A549 (cell line): ENCODE measurements at regions not wholly inside any gene's neighbourhood (a gene's known extent, or its start where the extent isn't known, plus 50 kb on each side); places are given as distances from the start of the nearest gene placed in this dataset.
A peak's percentile ranks its signal among the peaks of the same experiment; 100 is the strongest.

Source experiments
- ATAC-seq, 2 experiments: fragments of 200-7000 bp in 1 of 2; fragments of >200 bp in 1 of 2; cut with Nextera tagmentation in 1 of 2; cut with Tn5 transposase in 1 of 2; 3 replicates each; pipeline versions ENCODE4 v1.8.0 to v1.9.1; 2018 to 2020; ENCODE audit warnings: mild to moderate bottlenecking in 1 of 2, moderate library complexity in 1 of 2
- CTCF ChIA-PET: fragments of 300-600 bp; sonication (Branson Sonifier 250); formaldehyde crosslinking; extraction: SDS; loops from one replicate; lab custom pipeline; 2021; ENCODE audit warnings: antibody characterized with exemption, inconsistent platforms; lab: Yijun Ruan, JAX
- POLR2A ChIA-PET: fragments of 350-600 bp; formaldehyde crosslinking; extraction: SDS; loops from one replicate; lab custom pipeline; 2021; ENCODE audit warnings: antibody characterized with exemption, inconsistent platforms; lab: Yijun Ruan, JAX
- DNase-seq, 2 experiments: peaks; one replicate each; pipeline versions ENCODE4 v3.0.0 to v3.0.0-alpha.2; 2011 to 2016; ENCODE audit warnings: low read depth in 1 of 2, low spot score in 1 of 2
- FAIRE-seq: peaks from 2 replicates; lab custom pipeline; 2011; peaks lifted over from hg19 to GRCh38; lab: Jason Lieb, UNC
- H3K27ac ChIP-seq, 2 experiments: fragments of >200 bp; sonication (Bioruptor Twin); formaldehyde crosslinking; 3 replicates each; pipeline ENCODE4 v1.5.1; 2016 to 2017
- H3K4me1 ChIP-seq: fragments of >200 bp; sonication (Bioruptor Twin); formaldehyde crosslinking; 3 replicates; pipeline ENCODE4 v1.6.1; 2016
- H3K4me2 ChIP-seq: fragments of >200 bp; sonication (Bioruptor Twin); formaldehyde crosslinking; 3 replicates; pipeline ENCODE4 v1.6.1; 2016
- H3K4me3 ChIP-seq: fragments of >200 bp; sonication (Bioruptor Twin); formaldehyde crosslinking; 3 replicates; pipeline ENCODE4 v1.5.1; 2016
- H3K9me3 ChIP-seq: fragments of >200 bp; sonication (Bioruptor Twin); formaldehyde crosslinking; 3 replicates; pipeline ENCODE4 v1.6.1; 2016
- ATOH8 ChIP-seq: fragments of 250-450 bp; sonication (Bioruptor Pico); IDR thresholded peaks from 2 replicates; pipeline ENCODE4 v1.5.0; 2020; ENCODE audit warnings: low read depth, mild to moderate bottlenecking, moderate library complexity
- CBX2 ChIP-seq: fragments of 200-600 bp; sonication (generic); IDR thresholded peaks from 2 replicates; pipeline ENCODE4 v1.6.1; 2016; ENCODE audit warnings: low read depth, mild to moderate bottlenecking, borderline replicate concordance
- CEBPB ChIP-seq, 2 experiments: fragments of >200 bp in 1 of 2; sonication (Bioruptor Twin) in 1 of 2; formaldehyde crosslinking in 1 of 2; IDR thresholded peaks; 2 replicates each; pipeline ENCODE4 v1.6.1; 2012 to 2016
- CHD4 ChIP-seq: fragments of 200-600 bp; sonication (generic); IDR thresholded peaks from 2 replicates; pipeline ENCODE4 v1.6.1; 2016; ENCODE audit warnings: antibody characterized with exemption, mild to moderate bottlenecking, borderline replicate concordance
- E2F6 ChIP-seq: IDR thresholded peaks from 2 replicates; pipeline ENCODE4 v1.6.1; 2012; ENCODE audit warnings: low read depth, borderline replicate concordance
- EHF ChIP-seq: fragments of 250-450 bp; sonication (Bioruptor Pico); IDR thresholded peaks from 2 replicates; pipeline ENCODE4 v1.5.0; 2020; ENCODE audit warnings: mild to moderate bottlenecking
- FOSL2 ChIP-seq, 2 experiments: fragments of 450-650 bp in 1 of 2; fragments of >200 bp in 1 of 2; sonication (Bioruptor Twin) in 1 of 2; formaldehyde crosslinking; IDR thresholded peaks; 2 replicates each; pipeline versions ENCODE4 v1.5.0 to v1.6.1; 2016 to 2020; ENCODE audit warnings: mild to moderate bottlenecking in 1 of 2, moderate library complexity in 1 of 2
- FOXS1 ChIP-seq: fragments of 250-450 bp; sonication (Bioruptor Pico); IDR thresholded peaks from 2 replicates; pipeline ENCODE4 v1.5.0; 2020; ENCODE audit warnings: mild to moderate bottlenecking, moderate library complexity
- HEYL ChIP-seq: fragments of 250-450 bp; sonication (Bioruptor Pico); IDR thresholded peaks from 2 replicates; pipeline ENCODE4 v1.8.0; 2021; ENCODE audit warnings: mild to moderate bottlenecking, moderate library complexity
- JUN ChIP-seq, 2 experiments: fragments of >200 bp; sonication (Bioruptor Twin); formaldehyde crosslinking; IDR thresholded peaks; 2 replicates in 1 of 2; 3 replicates in 1 of 2; pipeline ENCODE4 v1.6.1; 2016 to 2017
- KDM5A ChIP-seq: fragments of 200-600 bp; sonication (generic); IDR thresholded peaks from 2 replicates; pipeline ENCODE4 v1.6.1; 2016; ENCODE audit warnings: antibody characterized with exemption, mild to moderate bottlenecking
- MAFK ChIP-seq: fragments of 450-650 bp; IDR thresholded peaks from 2 replicates; pipeline ENCODE4 v1.6.1; 2014; ENCODE audit not compliant: partially characterized antibody
- MAZ ChIP-seq: fragments of 150-350 bp; IDR thresholded peaks from 2 replicates; pipeline ENCODE4 v1.6.1; 2014; ENCODE audit warnings: antibody characterized with exemption, low read depth, low read length, borderline replicate concordance
- MYC ChIP-seq: IDR thresholded peaks from 2 replicates; pipeline ENCODE4 v1.6.1; 2012; ENCODE audit warnings: mild to moderate bottlenecking, inconsistent platforms, low read length, improper control_type of control experiment, borderline replicate concordance
- PHF8 ChIP-seq: fragments of 200-600 bp; sonication (generic); IDR thresholded peaks from 2 replicates; pipeline ENCODE4 v1.6.1; 2016; ENCODE audit warnings: low read depth, mild to moderate bottlenecking, antibody characterized with exemption, moderate library complexity, borderline replicate concordance
- RCOR1 ChIP-seq: fragments of 150-350 bp; IDR thresholded peaks from 2 replicates; pipeline ENCODE4 v1.6.1; 2014; ENCODE audit warnings: antibody characterized with exemption, low read length, low read depth
- RFX5 ChIP-seq: fragments of 450-650 bp; IDR thresholded peaks from 2 replicates; pipeline ENCODE4 v1.7.1; 2014; ENCODE audit warnings: antibody characterized with exemption, mild to moderate bottlenecking, moderate library complexity
- RNF2 ChIP-seq: fragments of 200-600 bp; sonication (generic); IDR thresholded peaks from 2 replicates; pipeline ENCODE4 v1.6.1; 2016; ENCODE audit warnings: low read depth, mild to moderate bottlenecking, antibody characterized with exemption, moderate library complexity, borderline replicate concordance
- SREBF2 ChIP-seq: fragments of 450-650 bp; IDR thresholded peaks from 2 replicates; pipeline ENCODE4 v1.6.1; 2014; ENCODE audit warnings: mild to moderate bottlenecking, moderate library complexity
- TP53 ChIP-seq: fragments of 250-450 bp; sonication (Bioruptor Pico); IDR thresholded peaks from 2 replicates; pipeline ENCODE4 v1.5.0; 2021; ENCODE audit warnings: mild to moderate bottlenecking, moderate library complexity
- ZC3H11A ChIP-seq: fragments of 450-650 bp; IDR thresholded peaks from 2 replicates; pipeline ENCODE4 v1.6.1; 2014; ENCODE audit warnings: antibody characterized with exemption, mild to moderate bottlenecking
- ZFP36 ChIP-seq: fragments of 450-650 bp; IDR thresholded peaks from 2 replicates; pipeline ENCODE4 v1.6.1; 2014; ENCODE audit warnings: borderline replicate concordance; ENCODE audit not compliant: partially characterized antibody
- WGBS: methylation state at CpG from one replicate; pipeline ENCODE4 v1.1.6; 2017; ENCODE audit errors: missing lambda C conversion rate; 5-methylcytosine and 5-hydroxymethylcytosine counted together

DNA sequence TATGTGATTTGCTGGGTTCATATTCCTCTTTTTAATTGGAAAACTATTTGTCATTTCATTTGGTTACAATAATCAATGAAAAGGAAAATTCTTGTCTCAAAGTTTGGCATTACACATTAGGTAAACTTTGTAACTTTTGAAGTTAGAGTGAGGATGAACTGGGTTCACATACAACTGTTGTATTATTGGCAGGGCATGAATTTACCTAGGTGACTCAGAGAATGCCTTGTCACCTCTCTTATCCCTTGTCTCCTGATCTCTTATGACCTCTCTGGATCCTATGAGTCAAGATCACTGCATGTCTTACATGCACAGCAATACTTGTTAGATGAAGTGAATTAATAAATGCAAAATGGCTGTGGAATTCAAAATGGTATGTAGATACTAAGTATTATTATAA, 563.4 kb upstream of the GCFC2 start:
- H3K27ac ChIP-seq: no peak overlapping the region
- H3K4me3 ChIP-seq: no peak overlapping the region
- FAIRE-seq (no peak), ATAC-seq (no peak), DNase-seq (no peak)
- TF ChIP-seq FOXS1: no peak
- no peak for TF ChIP-seq HEYL
- TF ChIP-seq ATOH8 (CRISPR knock-in tag): no peak
- TF ChIP-seq MYC: no peak
- TF ChIP-seq TP53 (CRISPR knock-in tag): no peak
- TF ChIP-seq MAZ: no peak
- TF ChIP-seq SREBF2: no peak
- TF ChIP-seq MAFK: no peak
- TF ChIP-seq CBX2: no peak
- no peak for TF ChIP-seq ZC3H11A
- TF ChIP-seq CEBPB (IDR thresholded peaks at IDR 0.05): no peak
- TF ChIP-seq CHD4: no peak
- H3K9me3 ChIP-seq: peaks cover 7% of the 10 kb centered on the region; the same call in 1 of the 3 replicates
- no peak overlapping the region for H3K4me2 ChIP-seq
- CTCF ChIA-PET: no interaction called here
- H3K4me1 ChIP-seq: no peaks in the 10 kb centered on the region; the same call in 2 of the 3 replicates
- POLR2A ChIA-PET: no interaction called here

GRCh38 chr2:76270096-76270710, 559.5 kb upstream of the GCFC2 start:
- no peak overlapping the region for H3K4me2 ChIP-seq
- ATAC-seq: no peak
- POLR2A ChIA-PET: no interaction called here
- no peak overlapping the region for H3K4me3 ChIP-seq
- no peak for TF ChIP-seq EHF (CRISPR knock-in tag)
- TF ChIP-seq RFX5: no peak
- no peak for TF ChIP-seq ZFP36
- no peak for TF ChIP-seq PHF8
- TF ChIP-seq, all 56 proteins: peak for 0
- CTCF ChIA-PET: no interaction called here
- no peak overlapping the region for H3K27ac ChIP-seq
- peaks cover 8% of the 10 kb centered on the region; the same call in 1 of the 3 replicates for H3K9me3 ChIP-seq
- no peaks in the 10 kb centered on the region; the same call in 2 of the 3 replicates for H3K4me1 ChIP-seq
- no peak for DNase-seq
- FAIRE-seq: no peak
- WGBS: 24% methylated on average over 4 of the region's 4 CpGs

GRCh38 chr2:76268902-76269620, 558.3 kb upstream of the GCFC2 start:
- H3K4me1 ChIP-seq: no peaks in the 10 kb centered on the region; the same call in 2 of the 3 replicates
- DNase-seq (peak in 1 of 2 experiments; percentile 11), FAIRE-seq (no peak), ATAC-seq (no peak)
- TF ChIP-seq RNF2: no peak
- TF ChIP-seq FOSL2 (IDR thresholded peaks at IDR 0.05): no peak
- peak; percentile 26; the same call in 1 of the 2 replicates for TF ChIP-seq FOSL2 (CRISPR knock-in tag; IDR thresholded peaks at IDR 0.05)
- no peak for TF ChIP-seq E2F6
- TF ChIP-seq KDM5A: no peak
- TF ChIP-seq JUN (IDR thresholded peaks at IDR 0.05): no peak
- TF ChIP-seq RCOR1: no peak
- 38% methylated on average over 5 of the region's 5 CpGs for WGBS
- no peak overlapping the region for H3K27ac ChIP-seq
- POLR2A ChIA-PET: no interaction called here
- H3K9me3 ChIP-seq: peaks cover 8% of the 10 kb centered on the region; the same call in 2 of the 3 replicates
- CTCF ChIA-PET: interaction anchor here (1.0 to 1.5 kb wide), 2 partner anchors 9 to 13 kb away, joined by 3 read pairs; no protein-coding TSS in a partner anchor
- H3K4me2 ChIP-seq: no peak overlapping the region
- no peak overlapping the region for H3K4me3 ChIP-seq
